ENCODE measurements at regions not wholly inside any gene's neighbourhood (a gene's known extent, or its start where the extent isn't known, plus 50 kb on each side); places are given as distances from the start of the nearest gene placed in this dataset.

GRCh38 chr10:85003083-85003482, 674.7 kb downstream of the CCSER2 start:
- Histone ChIP-seq H3K4me1 (no peaks in the 10 kb centered on the region), H3K4me3 (no peak overlapping the region), H3K9me3 (no peaks in the 10 kb centered on the region), H3K36me3 (no peaks in the 10 kb centered on the region), H3K27ac (no peak overlapping the region), H3K27me3 (no peaks in the 10 kb centered on the region)
- TF ChIP-seq CTCF (IDR thresholded peaks at IDR 0.05) = no peak
- DNase-seq (ENCODE audit: low spot score) = no peak

- no peak for TF ChIP-seq CTCF (IDR thresholded peaks at IDR 0.05)
- Histone ChIP-seq H3K9me3 (no peaks in the 10 kb centered on the region), H3K27ac (no peak overlapping the region), H3K27me3 (no peaks in the 10 kb centered on the region), H3K4me1 (no peaks in the 10 kb centered on the region), H3K4me3 (no peak overlapping the region), H3K36me3 (no peaks in the 10 kb centered on the region)
- no peak for DNase-seq (ENCODE audit: low spot score)
Measured at GRCh38 chr10:85008488-85009184, 680.2 kb downstream of the CCSER2 start.

- Histone ChIP-seq H3K27ac (no peak overlapping the region), H3K36me3 (no peaks in the 10 kb centered on the region), H3K27me3 (no peaks in the 10 kb centered on the region), H3K4me3 (no peak overlapping the region), H3K9me3 (no peaks in the 10 kb centered on the region), H3K4me1 (no peaks in the 10 kb centered on the region)
- no peak for DNase-seq (ENCODE audit: low spot score)
- no peak for TF ChIP-seq CTCF (IDR thresholded peaks at IDR 0.05)
Measured at GRCh38 chr10:85012305-85012704, 683.9 kb downstream of the CCSER2 start.

GRCh38 chr10:85026878-85027467, 698.6 kb downstream of the CCSER2 start:
- no peak for TF ChIP-seq CTCF (IDR thresholded peaks at IDR 0.05)
- Histone ChIP-seq H3K36me3 (no peaks in the 10 kb centered on the region), H3K9me3 (no peaks in the 10 kb centered on the region), H3K4me1 (no peaks in the 10 kb centered on the region), H3K4me3 (no peak overlapping the region), H3K27me3 (no peaks in the 10 kb centered on the region), H3K27ac (no peak overlapping the region)
- no peak for DNase-seq (ENCODE audit: low spot score)

- no peaks in the 10 kb centered on the region for H3K27me3 ChIP-seq
- no peaks in the 10 kb centered on the region for H3K9me3 ChIP-seq
- H3K4me1 ChIP-seq = no peaks in the 10 kb centered on the region
- DNase-seq (ENCODE audit: low spot score) = no peak
- no peaks in the 10 kb centered on the region for H3K36me3 ChIP-seq
- TF ChIP-seq CTCF (IDR thresholded peaks at IDR 0.05) = no peak
- H3K4me3 ChIP-seq = no peak overlapping the region
- H3K27ac ChIP-seq = no peak overlapping the region
Measured at GRCh38 chr10:85032981-85033380, 704.6 kb downstream of the CCSER2 start.

- TF ChIP-seq CTCF (IDR thresholded peaks at IDR 0.05) = no peak
- no peaks in the 10 kb centered on the region for H3K27me3 ChIP-seq
- H3K4me3 ChIP-seq = no peak overlapping the region
- H3K9me3 ChIP-seq = peaks cover 0 to 11% of the 10 kb centered on the region in 2 donors
- H3K4me1 ChIP-seq = no peaks in the 10 kb centered on the region
- no peak overlapping the region for H3K27ac ChIP-seq
- H3K36me3 ChIP-seq = no peaks in the 10 kb centered on the region
- no peak for DNase-seq (ENCODE audit: low spot score)
Measured at GRCh38 chr10:85036661-85037060, 708.3 kb downstream of the CCSER2 start.

Data from right atrium auricular region (tissue), 2 donors.